HEK293T (cell line): ENCODE measurements at regions not wholly inside any gene's neighbourhood (a gene's known extent, or its start where the extent isn't known, plus 50 kb on each side); places are given as distances from the start of the nearest gene placed in this dataset.

ENCODE experiments used
- ARNT ChIP-seq: fragments of 450-650 bp; IDR thresholded peaks from 2 replicates; pipeline ENCODE4 v1.6.1; 2017; ENCODE audit warnings: mild to moderate bottlenecking
- BHLHE40 ChIP-seq: fragments of 450-650 bp; IDR thresholded peaks from 2 replicates; pipeline ENCODE4 v1.6.1; 2016; ENCODE audit warnings: mild to moderate bottlenecking, moderate library complexity, borderline replicate concordance
- ELF4 ChIP-seq: fragments of 450-650 bp; IDR thresholded peaks from 2 replicates; pipeline ENCODE4 v1.6.1; 2017; ENCODE audit warnings: antibody characterized with exemption
- FOXA1 ChIP-seq: fragments of 450-650 bp; IDR thresholded peaks from 2 replicates; pipeline ENCODE4 v1.6.1; 2016; ENCODE audit warnings: mild to moderate bottlenecking
- FOXK2 ChIP-seq: fragments of 450-650 bp; IDR thresholded peaks from 2 replicates; pipeline ENCODE4 v1.6.1; 2016; ENCODE audit warnings: mild to moderate bottlenecking
- HDGF ChIP-seq: fragments of 450-650 bp; IDR thresholded peaks from 2 replicates; pipeline ENCODE4 v1.6.1; 2017; ENCODE audit warnings: antibody characterized with exemption, borderline replicate concordance
- L3MBTL2 ChIP-seq: fragments of 450-650 bp; conservative IDR thresholded peaks from 2 replicates; pipeline ENCODE4 v1.6.1; 2016; ENCODE audit warnings: mild to moderate bottlenecking
- SP1 ChIP-seq: fragments of 450-650 bp; IDR thresholded peaks from 2 replicates; pipeline ENCODE4 v1.6.1; 2017
- SUZ12 ChIP-seq: fragments of 450-650 bp; IDR thresholded peaks from 2 replicates; pipeline ENCODE4 v1.6.1; 2016; ENCODE audit warnings: mild to moderate bottlenecking
- TARDBP ChIP-seq: fragments of 450-650 bp; IDR thresholded peaks from 2 replicates; pipeline ENCODE4 v1.6.1; 2016

GRCh38 chr15:36447373-36447772 is 132.1 kb upstream of the CDIN1 start:
- TF ChIP-seq BHLHE40 (no peak), SP1 (no peak), HDGF (no peak), SUZ12 (no peak), L3MBTL2 (no peak), FOXA1 (no peak), ARNT (no peak), ELF4 (no peak), FOXK2 (no peak), TARDBP (no peak)
